Liver (tissue), 7 donors: ENCODE measurements at regions not wholly inside any gene's neighbourhood (a gene's known extent, or its start where the extent isn't known, plus 50 kb on each side); places are given as distances from the start of the nearest gene placed in this dataset.

ENCODE experiments used
- DNase-seq: peaks from one replicate; pipeline ENCODE4 v3.0.0-alpha.2; 2017; ENCODE audit warnings: low spot score
- H3K27ac ChIP-seq, 2 donors: one replicate each; pipeline ENCODE4 v1.7.0; 2013; ENCODE audit warnings: inconsistent platforms in 2 of 2, low read length in 2 of 2, control low read depth in 1 of 2, low read depth in 1 of 2, mild to moderate bottlenecking in 1 of 2
- H3K27me3 ChIP-seq, 4 donors: one replicate each; pipeline versions ENCODE4 v1.6.1 to v1.7.0; 2013; ENCODE audit warnings: low read length in 3 of 4, inconsistent platforms in 1 of 4, mild to moderate bottlenecking in 1 of 4, moderate library complexity in 1 of 4; ENCODE audit not compliant: control insufficient read depth in 4 of 4, insufficient read depth in 4 of 4
- H3K36me3 ChIP-seq, 4 donors: one replicate each; pipeline versions ENCODE4 v1.6.1 to v1.7.0; 2013; ENCODE audit warnings: low read length in 3 of 4, mild to moderate bottlenecking in 3 of 4, low read depth in 1 of 4, moderate library complexity in 1 of 4; ENCODE audit not compliant: control insufficient read depth in 4 of 4, insufficient read depth in 3 of 4
- H3K4me1 ChIP-seq, 4 donors: one replicate each; pipeline versions ENCODE4 v1.6.1 to v1.7.0; 2013; ENCODE audit warnings: low read length in 3 of 4, mild to moderate bottlenecking in 3 of 4, moderate library complexity in 1 of 4; ENCODE audit not compliant: control insufficient read depth in 4 of 4, insufficient read depth in 4 of 4
- H3K4me3 ChIP-seq, 3 donors: one replicate each; pipeline versions ENCODE4 v1.6.1 to v1.7.0; 2013; ENCODE audit warnings: low read length in 3 of 3, control low read depth in 1 of 3, low read depth in 1 of 3, mild to moderate bottlenecking in 1 of 3
- H3K9ac ChIP-seq, 2 donors: one replicate each; pipeline ENCODE4 v1.7.0; 2013; ENCODE audit warnings: low read length in 2 of 2, mild to moderate bottlenecking in 2 of 2, moderate library complexity in 2 of 2, control low read depth in 1 of 2, low read depth in 1 of 2
- H3K9me3 ChIP-seq, 4 donors: one replicate each; pipeline versions ENCODE4 v1.6.1 to v1.7.0; 2013; ENCODE audit warnings: low read length in 3 of 4; ENCODE audit not compliant: control insufficient read depth in 4 of 4
- ATF3 ChIP-seq: IDR thresholded peaks from 2 replicates; pipeline ENCODE4 v1.6.1; 2016; ENCODE audit warnings: antibody characterized with exemption
- EGR1 ChIP-seq, 2 donors: IDR thresholded peaks; 2 replicates each; pipeline ENCODE4 v1.6.1; 2016 to 2018; ENCODE audit warnings: antibody characterized with exemption in 2 of 2, low read depth in 2 of 2
- FOXA1 ChIP-seq: IDR thresholded peaks from 2 replicates; pipeline ENCODE4 v1.6.1; 2016; ENCODE audit warnings: antibody characterized with exemption
- FOXA2 ChIP-seq: IDR thresholded peaks from 2 replicates; pipeline ENCODE4 v1.6.1; 2016; ENCODE audit warnings: antibody characterized with exemption
- GABPA ChIP-seq, 2 donors: IDR thresholded peaks in 1 of 2; conservative IDR thresholded peaks in 1 of 2; 2 replicates each; pipeline ENCODE4 v1.6.1; 2016; ENCODE audit warnings: antibody characterized with exemption in 2 of 2, mild to moderate bottlenecking in 1 of 2, moderate library complexity in 1 of 2
- HNF4A ChIP-seq, 2 donors: conservative IDR thresholded peaks; 2 replicates each; pipeline ENCODE4 v1.6.1; 2016; ENCODE audit warnings: antibody characterized with exemption in 2 of 2, mild to moderate bottlenecking in 2 of 2
- JUND ChIP-seq, 2 donors: IDR thresholded peaks; 2 replicates each; pipeline ENCODE4 v1.6.1; 2016; ENCODE audit warnings: antibody characterized with exemption in 2 of 2
- MAX ChIP-seq: IDR thresholded peaks from 2 replicates; pipeline ENCODE4 v1.6.1; 2016; ENCODE audit warnings: antibody characterized with exemption
- NR2F2 ChIP-seq: IDR thresholded peaks from 2 replicates; pipeline ENCODE4 v1.6.1; 2016; ENCODE audit warnings: antibody characterized with exemption
- RAD21 ChIP-seq, 2 donors: IDR thresholded peaks; 2 replicates each; pipeline ENCODE4 v1.6.1; 2016; ENCODE audit warnings: antibody characterized with exemption in 2 of 2, mild to moderate bottlenecking in 2 of 2
- RXRA ChIP-seq, 2 donors: IDR thresholded peaks; 2 replicates each; pipeline ENCODE4 v1.6.1; 2017 to 2018; ENCODE audit warnings: antibody characterized with exemption in 2 of 2, mild to moderate bottlenecking in 1 of 2
- SP1 ChIP-seq: IDR thresholded peaks from 2 replicates; pipeline ENCODE4 v1.6.1; 2018; ENCODE audit warnings: antibody characterized with exemption, mild to moderate bottlenecking
- TAF1 ChIP-seq: conservative IDR thresholded peaks from 2 replicates; pipeline ENCODE4 v1.6.1; 2016; ENCODE audit warnings: antibody characterized with exemption, mild to moderate bottlenecking
- YY1 ChIP-seq: IDR thresholded peaks from 2 replicates; pipeline ENCODE4 v1.6.1; 2016; ENCODE audit warnings: antibody characterized with exemption, mild to moderate bottlenecking
- ZBTB33 ChIP-seq: IDR thresholded peaks from 2 replicates; pipeline ENCODE4 v1.6.1; 2016; ENCODE audit warnings: antibody characterized with exemption
- whole genome bisulfite sequencing: extraction: QIAGEN DNeasy Blood & Tissue Kit; methylation state at CpG from one replicate; pipeline ENCODE4 v1.1.7; 2013; 5-methylcytosine and 5-hydroxymethylcytosine counted together
- donor health status: healthy.
- donor health status: healthy.
- donor health status: healthy.
- donor health status: healthy.

GRCh38 chr1:185679220-185679619 is 55.0 kb upstream of the HMCN1 start:
- DNase-seq: no peak
- no peak for TF ChIP-seq RAD21 (IDR thresholded peaks at IDR 0.05)
- no peak for TF ChIP-seq YY1
- TF ChIP-seq FOXA2: no peak
- TF ChIP-seq MAX: no peak
- no peak for TF ChIP-seq SP1
- TF ChIP-seq NR2F2: no peak
- no peak for TF ChIP-seq HNF4A (conservative IDR thresholded peaks at IDR 0.05)
- TF ChIP-seq EGR1 (IDR thresholded peaks at IDR 0.05; ENCODE audit: low read depth in 2 of 2): no peak

GRCh38 chr1:185676969-185677368 is 57.2 kb upstream of the HMCN1 start:
- no peak overlapping the region for H3K4me3 ChIP-seq
- H3K4me1 ChIP-seq: no peaks in the 10 kb centered on the region
- DNase-seq: no peak
- no peaks in the 10 kb centered on the region for H3K36me3 ChIP-seq
- no peak overlapping the region for H3K9ac ChIP-seq
- TF ChIP-seq RXRA (IDR thresholded peaks at IDR 0.05) (no peak), HNF4A (conservative IDR thresholded peaks at IDR 0.05) (no peak), ZBTB33 (no peak), ATF3 (no peak), SP1 (no peak), JUND (IDR thresholded peaks at IDR 0.05) (no peak), GABPA (IDR thresholded peaks at IDR 0.05 in 1 of 2, conservative IDR thresholded peaks at IDR 0.05 in 1 of 2) (no peak)
- no peak overlapping the region for H3K27ac ChIP-seq
- no peaks in the 10 kb centered on the region for H3K27me3 ChIP-seq
- WGBS: 86% methylated on average over 1 of the region's 1 CpG
- no peaks in the 10 kb centered on the region for H3K9me3 ChIP-seq

More at GRCh38 chr1:185679220-185679619, 55.0 kb upstream of the HMCN1 start:
- H3K4me3 ChIP-seq: no peak overlapping the region
- no peaks in the 10 kb centered on the region for H3K27me3 ChIP-seq
- no peaks in the 10 kb centered on the region for H3K36me3 ChIP-seq
- H3K4me1 ChIP-seq: no peaks in the 10 kb centered on the region
- H3K9ac ChIP-seq: no peak overlapping the region
- no peak overlapping the region for H3K27ac ChIP-seq
- no peaks in the 10 kb centered on the region for H3K9me3 ChIP-seq
- 75% methylated on average over 5 of the region's 5 CpGs for WGBS

GRCh38 chr1:185674201-185674600 is 60.0 kb upstream of the HMCN1 start:
- TF ChIP-seq TAF1 (no peak), EGR1 (IDR thresholded peaks at IDR 0.05; ENCODE audit: low read depth in 2 of 2) (no peak), FOXA1 (no peak), MAX (no peak), RAD21 (IDR thresholded peaks at IDR 0.05) (peak in 1 of 2 donors; percentile 34), ZBTB33 (no peak), YY1 (no peak)
- no peaks in the 10 kb centered on the region for H3K9me3 ChIP-seq
- no peaks in the 10 kb centered on the region for H3K27me3 ChIP-seq
- H3K27ac ChIP-seq: no peak overlapping the region
- H3K4me3 ChIP-seq: no peak overlapping the region
- H3K4me1 ChIP-seq: no peaks in the 10 kb centered on the region
- DNase-seq: no peak
- H3K9ac ChIP-seq: no peak overlapping the region
- no peaks in the 10 kb centered on the region for H3K36me3 ChIP-seq
- 7% methylated on average over 5 of the region's 5 CpGs for WGBS
